ENCODE measurements at regions not wholly inside any gene's neighbourhood (a gene's known extent, or its start where the extent isn't known, plus 50 kb on each side); places are given as distances from the start of the nearest gene placed in this dataset.
"Not testable (repeated sequence)": the region's sequence is repeated elsewhere in the genome, so short reads cannot be mapped to it uniquely, and the experiment has no call there.

- no peak for DNase-seq
Observed at GRCh38 chr4:12562021-12562420, 922.1 kb downstream of the RAB28 start.

- DNase-seq = no peak
Observed at GRCh38 chr4:12555011-12555410, 929.1 kb downstream of the RAB28 start.

- no peak for DNase-seq
Observed at GRCh38 chr4:12548678-12549077, 935.5 kb downstream of the RAB28 start.

GRCh38 chr4:12545812-12546211 lies 938.3 kb downstream of the RAB28 start:
- DNase-seq = no peak

- DNase-seq = no peak
Observed at GRCh38 chr4:12538162-12538561, 946.0 kb downstream of the RAB28 start.

GRCh38 chr4:12534684-12535083 lies 949.5 kb downstream of the RAB28 start:
- no peak for DNase-seq

GRCh38 chr4:12519426-12519825 lies 964.7 kb downstream of the RAB28 start:
- DNase-seq = no peak

- DNase-seq = no peak
Observed at GRCh38 chr4:12507868-12508481, 976.2 kb downstream of the RAB28 start.

GRCh38 chr4:12500409-12500808 lies 983.7 kb downstream of the RAB28 start:
- no peak for DNase-seq

GRCh38 chr4:12499693-12500092 lies 984.4 kb downstream of the RAB28 start:
- no peak for DNase-seq

- no peak for DNase-seq
Observed at GRCh38 chr4:12495211-12495610, 988.9 kb downstream of the RAB28 start.

GRCh38 chr4:12492730-12493393 lies 991.3 kb downstream of the RAB28 start:
- DNase-seq = no peak

GRCh38 chr4:12488672-12489071 lies 995.5 kb downstream of the RAB28 start:
- no peak for DNase-seq

GRCh38 chr4:12487000-12487399 lies 997.1 kb downstream of the RAB28 start:
- DNase-seq = no peak

- DNase-seq = no peak
Observed at GRCh38 chr4:12472087-12472486, 1012.1 kb downstream of the RAB28 start.

- no peak for DNase-seq
Observed at GRCh38 chr4:12471193-12471592, 1012.9 kb downstream of the RAB28 start.

GRCh38 chr4:12461576-12461975 lies 1022.6 kb downstream of the RAB28 start:
- DNase-seq = not testable (repeated sequence)

- DNase-seq = no peak
Observed at GRCh38 chr4:12459126-12459525, 1025.0 kb downstream of the RAB28 start.

- DNase-seq = no peak
Observed at GRCh38 chr4:12458621-12459020, 1025.5 kb downstream of the RAB28 start.

GRCh38 chr4:12452291-12452690 lies 1023.6 kb upstream of the HS3ST1 start:
- DNase-seq = no peak

- DNase-seq = no peak
Observed at GRCh38 chr4:12447451-12447850, 1018.8 kb upstream of the HS3ST1 start.

- DNase-seq = no peak
Observed at GRCh38 chr4:12446657-12447185, 1018.0 kb upstream of the HS3ST1 start.

GRCh38 chr4:12446256-12446655 lies 1017.6 kb upstream of the HS3ST1 start:
- no peak for DNase-seq

- no peak for DNase-seq
Observed at GRCh38 chr4:12445711-12446235, 1017.1 kb upstream of the HS3ST1 start.

Data from CD4-positive, alpha-beta T cell treated with Interferon alpha-2 for 1 hour (primary cell).